Islet precursor cell (in vitro differentiated cells): ENCODE measurements at regions not wholly inside any gene's neighbourhood (a gene's known extent, or its start where the extent isn't known, plus 50 kb on each side); places are given as distances from the start of the nearest gene placed in this dataset.
"Not testable (repeated sequence)": the region's sequence is repeated elsewhere in the genome, so short reads cannot be mapped to it uniquely, and the experiment has no call there.

ENCODE experiments used
- DNase-seq: peaks from one replicate; pipeline ENCODE4 v3.0.0-alpha.2; 2018

GRCh38 chr6:27168108-27168507 is 79.4 kb upstream of the PRSS16 start:
- no peak for DNase-seq

GRCh38 chr6:27168586-27169443 is 78.7 kb upstream of the PRSS16 start:
- DNase-seq, result peak; percentile 68

GRCh38 chr6:27172524-27173231 is 74.8 kb upstream of the PRSS16 start:
- not testable (repeated sequence) for DNase-seq

- DNase-seq, result not testable (repeated sequence)
Observed at GRCh38 chr6:27173232-27173601, 74.3 kb upstream of the PRSS16 start.

- DNase-seq, result no peak
Observed at GRCh38 chr6:27174958-27175357, 72.5 kb upstream of the PRSS16 start.

- peak; percentile 66 for DNase-seq
Observed at GRCh38 chr6:27176096-27176495, 71.4 kb upstream of the PRSS16 start.

- DNase-seq, result no peak
Observed at GRCh38 chr6:27176523-27177484, 70.7 kb upstream of the PRSS16 start.

GRCh38 chr6:27177485-27178406 is 69.8 kb upstream of the PRSS16 start:
- peak; percentile 93 for DNase-seq

- DNase-seq, result no peak
Observed at GRCh38 chr6:27178407-27178730, 69.1 kb upstream of the PRSS16 start.

- peak; percentile 63 for DNase-seq
Observed at GRCh38 chr6:27178860-27179259, 68.6 kb upstream of the PRSS16 start.

- DNase-seq, result no peak
Observed at GRCh38 chr6:27183060-27183832, 64.3 kb upstream of the PRSS16 start.

GRCh38 chr6:27187231-27188060 is 60.1 kb upstream of the PRSS16 start:
- DNase-seq, result no peak

GRCh38 chr6:27188061-27188884 is 59.2 kb upstream of the PRSS16 start:
- peak; percentile 88 for DNase-seq

GRCh38 chr6:27188885-27189418 is 58.5 kb upstream of the PRSS16 start:
- DNase-seq, result peak; percentile 70

- DNase-seq, result no peak
Observed at GRCh38 chr6:27190126-27190525, 57.4 kb upstream of the PRSS16 start.

- DNase-seq, result not testable (repeated sequence)
Observed at GRCh38 chr6:27194453-27194852, 53.0 kb upstream of the PRSS16 start.

GRCh38 chr6:27195547-27195946 is 52.0 kb upstream of the PRSS16 start:
- not testable (repeated sequence) for DNase-seq
